MM.1S (cell line): ENCODE measurements at regions not wholly inside any gene's neighbourhood (a gene's known extent, or its start where the extent isn't known, plus 50 kb on each side); places are given as distances from the start of the nearest gene placed in this dataset.

Experiments
- CTCF ChIP-seq: fragments of 300-600 bp; sonication (generic); IDR thresholded peaks from 2 replicates; pipeline ENCODE4 v1.5.1; 2016; ENCODE audit warnings: antibody characterized with exemption, low read length, mixed read lengths
- EZH2phosphoT487 ChIP-seq: fragments of 300-600 bp; sonication (generic); IDR thresholded peaks from 2 replicates; pipeline ENCODE4 v1.6.1; 2018; ENCODE audit warnings: antibody characterized with exemption, low read length

DNA sequence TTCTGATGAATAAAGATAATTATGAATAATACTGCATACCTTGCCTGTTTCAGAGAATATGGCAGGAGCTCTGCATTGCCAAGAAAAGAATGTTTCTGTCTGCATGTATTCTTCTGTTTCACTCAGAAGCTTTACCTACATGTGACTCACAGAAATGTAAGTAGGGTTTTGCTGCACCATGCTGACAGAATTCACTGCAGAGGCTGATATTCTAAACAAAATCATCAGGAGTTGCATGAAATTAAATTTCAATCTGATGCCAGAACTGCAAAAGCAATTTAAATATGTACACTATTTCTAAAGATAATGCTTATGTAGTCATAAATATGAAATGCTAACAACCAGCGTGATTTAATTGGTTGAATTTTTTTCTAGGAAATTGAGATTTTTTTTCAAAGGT is 332.8 kb upstream of the FSHR start:
- TF ChIP-seq CTCF (no peak), EZH2phosphoT487 (no peak)
